HepG2 (cell line): ENCODE measurements at regions not wholly inside any gene's neighbourhood (a gene's known extent, or its start where the extent isn't known, plus 50 kb on each side); places are given as distances from the start of the nearest gene placed in this dataset.
A peak's percentile ranks its signal among the peaks of the same experiment; 100 is the strongest.

Experiments
- ATAC-seq: fragments of 200-7000 bp; cut with Tn5 transposase; 3 replicates; pipeline ENCODE4 v1.9.1; 2020; ENCODE audit warnings: mild to moderate bottlenecking, moderate library complexity
- BruUV-seq: library from RNA; stranded (reverse); fragments of 400-500 nt; replicated peaks from 2 replicates; lab custom pipeline; 2021; lab: Mats Ljungman, UMichigan
- CTCF ChIA-PET: fragments of 300-600 bp; formaldehyde crosslinking; extraction: SDS; loops from one replicate; lab custom pipeline; 2021; ENCODE audit warnings: low total read pairs, inconsistent platforms, low intra/inter-chr PET ratio; lab: Yijun Ruan, JAX
- POLR2A ChIA-PET: fragments of 350-600 bp; sonication (Branson Sonifier 250); formaldehyde crosslinking; loops from one replicate; lab custom pipeline; 2020; ENCODE audit warnings: antibody characterized with exemption, inconsistent platforms; lab: Yijun Ruan, JAX
- DNase-seq: peaks from one replicate; pipeline ENCODE4 v3.0.0-alpha.2; 2015; ENCODE audit warnings: low spot score
- FAIRE-seq: peaks from 3 replicates; lab custom pipeline; 2011; peaks lifted over from hg19 to GRCh38; lab: Jason Lieb, UNC
- H2AFZ ChIP-seq: one replicate; pipeline ENCODE4 v1.6.1; 2011; ENCODE audit warnings: low read length, inconsistent platforms
- H3K27ac ChIP-seq: fragments of 300-600 bp; 3 replicates; pipeline ENCODE4 v1.8.0; 2011; ENCODE audit warnings: mixed run types, mild to moderate bottlenecking, mixed read lengths, low read length, inconsistent platforms; ENCODE audit not compliant: insufficient read depth; ENCODE audit errors: extremely low read length
- H3K27me3 ChIP-seq, 2 experiments: fragments of 200-600 bp in 1 of 2; 2 replicates in 1 of 2; 3 replicates in 1 of 2; pipeline versions ENCODE4 v1.6.0 to v1.8.0; 2011; ENCODE audit warnings: low read length in 2 of 2, mild to moderate bottlenecking in 2 of 2, moderate library complexity in 2 of 2, inconsistent platforms in 1 of 2; ENCODE audit not compliant: insufficient read depth in 2 of 2, control insufficient read depth in 1 of 2
- H3K36me3 ChIP-seq, 2 experiments: fragments of 200-600 bp in 1 of 2; replicated peaks in 1 of 2; 2 replicates in 1 of 2; 3 replicates in 1 of 2; pipeline versions ENCODE4 v1.5.1 to v1.8.0; 2011; ENCODE audit warnings: low read length in 2 of 2, inconsistent platforms in 1 of 2; ENCODE audit not compliant: insufficient read depth in 2 of 2, control insufficient read depth in 1 of 2
- H3K4me1 ChIP-seq: 2 replicates; pipeline ENCODE4 v1.5.1; 2012; ENCODE audit warnings: low read length, inconsistent platforms; ENCODE audit not compliant: insufficient read depth
- H3K4me2 ChIP-seq: 2 replicates; pipeline ENCODE4 v1.6.0; 2011; ENCODE audit warnings: low read depth, low read length, inconsistent platforms
- H3K4me3 ChIP-seq, 3 experiments: fragments of 200-600 bp in 1 of 3; sonication (generic), shearing (Covaris generic) in 1 of 3; replicated peaks in 1 of 3; 2 replicates each; pipeline ENCODE4 v1.5.1; 2011 to 2016; ENCODE audit warnings: low read length in 3 of 3, inconsistent platforms in 2 of 3, low read depth in 2 of 3, mild to moderate bottlenecking in 2 of 3, control low read depth in 1 of 3, mixed read lengths in 1 of 3; ENCODE audit not compliant: insufficient read depth in 1 of 3
- H3K79me2 ChIP-seq: one replicate; pipeline ENCODE4 v1.6.1; 2011; ENCODE audit warnings: low read length, inconsistent platforms; ENCODE audit not compliant: insufficient read depth
- H3K9ac ChIP-seq: 2 replicates; pipeline ENCODE4 v1.6.0; 2011; ENCODE audit warnings: mild to moderate bottlenecking, low read depth, low read length, inconsistent platforms; ENCODE audit not compliant: insufficient read depth
- H3K9me3 ChIP-seq: 2 replicates; pipeline ENCODE4 v1.5.1; 2012; ENCODE audit warnings: mild to moderate bottlenecking, low read length
- H4K20me1 ChIP-seq: 2 replicates; pipeline ENCODE4 v1.6.0; 2011; ENCODE audit warnings: inconsistent platforms, mild to moderate bottlenecking, low read length, moderate library complexity; ENCODE audit not compliant: insufficient read depth
- HCFC1 ChIP-seq: fragments of 150-350 bp; IDR thresholded peaks from 2 replicates; pipeline ENCODE4 v1.6.1; 2014; ENCODE audit warnings: low read depth, low read length
- HNRNPK ChIP-seq: fragments of 200-400 bp; formaldehyde crosslinking; IDR thresholded peaks from 2 replicates; pipeline ENCODE4 v1.6.1; 2018; ENCODE audit warnings: low read length, low read depth, moderate library complexity, mild to moderate bottlenecking; ENCODE audit not compliant: poor library complexity, severe bottlenecking
- KAT2B ChIP-seq: fragments of 150-350 bp; IDR thresholded peaks from 2 replicates; pipeline ENCODE4 v1.6.1; 2014; ENCODE audit warnings: low read depth, low read length, borderline replicate concordance
- NR2F1 ChIP-seq, 2 experiments: fragments of 450-650 bp in 1 of 2; formaldehyde crosslinking in 1 of 2; IDR thresholded peaks; 2 replicates each; pipeline versions ENCODE4 v1.5.0 to v1.6.1; 2016 to 2020; ENCODE audit warnings: mild to moderate bottlenecking in 1 of 2, missing compliant biosample characterization in 1 of 2, missing genetic modification reagents in 1 of 2, moderate library complexity in 1 of 2
- PCBP1 ChIP-seq: fragments of 200-400 bp; formaldehyde crosslinking; IDR thresholded peaks from 2 replicates; pipeline ENCODE4 v1.6.1; 2017; ENCODE audit warnings: mild to moderate bottlenecking, low read depth, low read length, borderline replicate concordance
- RBFOX2 ChIP-seq: fragments of 200-400 bp; formaldehyde crosslinking; IDR thresholded peaks from 2 replicates; pipeline ENCODE4 v1.6.1; 2017; ENCODE audit warnings: low read depth, mild to moderate bottlenecking, low read length
- SMARCC2 ChIP-seq: fragments of 450-650 bp; IDR thresholded peaks from 2 replicates; pipeline ENCODE4 v1.6.1; 2017; ENCODE audit warnings: antibody characterized with exemption, mild to moderate bottlenecking
- ZNF274 ChIP-seq: sonication (generic); formaldehyde crosslinking; IDR thresholded peaks from 2 replicates; pipeline ENCODE4 v1.5.1; 2020; ENCODE audit warnings: mild to moderate bottlenecking, missing genetic modification reagents
- ZNF337 ChIP-seq: sonication (generic); formaldehyde crosslinking; IDR thresholded peaks from 2 replicates; pipeline ENCODE4 v1.5.1; 2020; ENCODE audit warnings: missing genetic modification reagents, low read depth, mild to moderate bottlenecking, borderline replicate concordance
- WGBS: methylation state at CpG from one replicate; pipeline ENCODE4 v1.1.6; 2017; ENCODE audit warnings: low lambda C conversion rate; 5-methylcytosine and 5-hydroxymethylcytosine counted together
- in situ Hi-C: cut with HindIII; loops from 2 replicates; pipeline ENCODE4 v1.10.0; 2017; ENCODE audit warnings: low pct_unique_long_range_greater_than_20kb; ENCODE audit not compliant: extremely low pct_ligation_motif_present
- intact Hi-C: fragments of 100-400 bp; cut with micrococcal nuclease; formaldehyde crosslinking; loops from one replicate; pipeline ENCODE4 v1.10.0; 2022; ENCODE audit not compliant: unreplicated experiment

DNA sequence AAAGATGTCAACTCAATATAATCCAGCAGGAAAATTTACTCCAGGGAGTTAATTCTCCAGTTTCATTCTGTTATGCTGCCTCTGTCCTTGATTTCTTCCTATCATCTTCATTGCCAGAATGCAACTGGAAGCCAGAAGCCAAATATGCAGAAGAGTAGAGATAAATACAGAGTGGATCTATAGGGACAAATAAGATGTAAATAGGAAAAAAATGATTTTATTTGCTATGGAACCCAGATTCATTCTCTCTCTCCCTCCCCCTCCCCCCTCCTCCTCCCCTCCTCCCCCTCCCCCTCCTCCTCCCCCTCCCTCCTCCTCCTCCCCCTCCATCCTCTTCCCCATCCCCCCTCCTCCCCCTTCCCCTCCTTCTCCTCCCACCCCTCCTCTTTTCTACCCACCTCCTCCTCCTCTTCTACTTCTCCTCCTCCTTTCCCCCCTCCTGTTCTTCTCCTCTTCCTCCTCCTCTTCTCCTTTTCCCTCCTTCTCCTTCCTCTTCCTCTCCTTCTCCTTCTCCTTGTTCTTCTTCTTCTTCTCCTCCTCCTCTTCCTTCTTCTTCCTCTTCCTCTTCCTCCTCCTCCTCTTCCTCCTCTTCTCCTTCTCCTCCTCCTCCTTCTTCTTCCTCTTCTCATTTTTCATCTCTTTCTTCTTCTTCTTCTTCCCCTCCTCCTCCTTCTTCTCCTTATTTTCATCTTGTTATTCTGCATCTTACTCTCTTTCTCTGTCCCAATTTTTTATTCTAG is 306.4 kb downstream of the NUF2 start:
- Histone ChIP-seq H3K4me1 (no peaks in the 10 kb centered on the region), H4K20me1 (no peaks in the 10 kb centered on the region), H3K9ac (no peak overlapping the region), H3K9me3 (peaks cover 89% of the 10 kb centered on the region), H3K4me3 (no peak overlapping the region), H3K4me2 (no peak overlapping the region), H2AFZ (no peak overlapping the region), H3K27ac (no peak overlapping the region), H3K79me2 (no peaks in the 10 kb centered on the region), H3K36me3 (no peaks in the 10 kb centered on the region), H3K27me3 (no peaks in the 10 kb centered on the region)
- DNase-seq, result no peak
- ATAC-seq, result no peak
- in situ Hi-C loops, result no loop called here
- ChIA-PET CTCF (no interaction called here), POLR2A (no interaction called here)
- no peak for FAIRE-seq
- intact Hi-C loops, result no loop called here
- BruUV-seq, result no TSS peak
- TF ChIP-seq SMARCC2, result no peak
- peak; percentile 79 for TF ChIP-seq HNRNPK
- no peak for TF ChIP-seq RBFOX2
- TF ChIP-seq PCBP1, result 0 out of 2 replicates have a peak, but pooled peaks have one; percentile 71
- TF ChIP-seq HCFC1, result no peak

- intact Hi-C loops, result no loop called here
- WGBS, result 2% methylated on average over 3 of the region's 3 CpGs
- Histone ChIP-seq H3K9ac (no peak overlapping the region), H3K9me3 (peaks cover 81% of the 10 kb centered on the region), H3K27ac (no peak overlapping the region), H3K4me1 (no peaks in the 10 kb centered on the region), H3K4me3 (no peak overlapping the region), H3K79me2 (no peaks in the 10 kb centered on the region), H3K36me3 (no peaks in the 10 kb centered on the region), H2AFZ (no peak overlapping the region), H4K20me1 (no peaks in the 10 kb centered on the region), H3K27me3 (no peaks in the 10 kb centered on the region), H3K4me2 (no peak overlapping the region)
- no TSS peak for BruUV-seq
- CTCF ChIA-PET, result no interaction called here
- in situ Hi-C loops, result no loop called here
- TF ChIP-seq NR2F1 (CRISPR knock-in tag; IDR thresholded peaks at IDR 0.05), result no peak
- no peak for TF ChIP-seq KAT2B
- peak; percentile 56; the same call in 1 of the 2 replicates for TF ChIP-seq ZNF337 (CRISPR knock-in tag)
- no peak for TF ChIP-seq ZNF274 (CRISPR knock-in tag)
- ATAC-seq, result no peak
- no peak for DNase-seq
- no peak for FAIRE-seq
- POLR2A ChIA-PET, result no interaction called here
Observed at GRCh38 chr1:163632269-163632668, 310.5 kb downstream of the NUF2 start.
